ENCODE measurements at regions not wholly inside any gene's neighbourhood (a gene's known extent, or its start where the extent isn't known, plus 50 kb on each side); places are given as distances from the start of the nearest gene placed in this dataset.
A peak's percentile ranks its signal among the peaks of the same experiment; 100 is the strongest.

- Histone ChIP-seq H3K4me1 (peaks cover 0 to 99% (median 61%) of the 10 kb centered on the region in 4 donors), H3K9me3 (no peaks in the 10 kb centered on the region), H3K27ac (peak overlapping the region; percentile 6 to 89 (median 60)), H3K36me3 (no peaks in the 10 kb centered on the region), H3K27me3 (no peaks in the 10 kb centered on the region), H3K4me3 (no peak overlapping the region)
- TF ChIP-seq POLR2A (IDR thresholded peaks at IDR 0.05) (no peak), CTCF (IDR thresholded peaks at IDR 0.05) (no peak), EP300 (IDR thresholded peaks at IDR 0.05) (no peak)
- DNase-seq (ENCODE audit: low spot score in 2 of 2) = no peak
- WGBS, 2 donors = 41 to 49% methylated on average over 12 to 13 of the region's 13 CpGs
These were observed 201.4 kb upstream of the CIBAR2 start for GRCh38 chr16:85313526-85314301.

GRCh38 chr16:85314512-85314971 lies 202.3 kb upstream of the CIBAR2 start:
- peak overlapping the region in 2 of 4 donors; percentile 82 to 89 for H3K27ac ChIP-seq
- no peak overlapping the region for H3K4me3 ChIP-seq
- no peaks in the 10 kb centered on the region for H3K27me3 ChIP-seq
- H3K4me1 ChIP-seq = peaks cover 0 to 98% (median 53%) of the 10 kb centered on the region in 4 donors
- H3K9me3 ChIP-seq = no peaks in the 10 kb centered on the region
- no peak for DNase-seq (ENCODE audit: low spot score in 2 of 2)
- 67 to 69% methylated on average over 11 of the region's 11 CpGs for WGBS, 2 donors
- TF ChIP-seq POLR2A (IDR thresholded peaks at IDR 0.05) (no peak), EP300 (IDR thresholded peaks at IDR 0.05) (no peak), CTCF (IDR thresholded peaks at IDR 0.05) (no peak)
- H3K36me3 ChIP-seq = no peaks in the 10 kb centered on the region

GRCh38 chr16:85315866-85316265 lies 203.6 kb upstream of the CIBAR2 start:
- no peak for DNase-seq (ENCODE audit: low spot score in 2 of 2)
- Histone ChIP-seq H3K4me1 (peaks cover 0 to 97% (median 44%) of the 10 kb centered on the region in 4 donors), H3K27ac (no peak overlapping the region), H3K36me3 (no peaks in the 10 kb centered on the region), H3K27me3 (no peaks in the 10 kb centered on the region), H3K9me3 (no peaks in the 10 kb centered on the region), H3K4me3 (no peak overlapping the region)
- TF ChIP-seq EP300 (IDR thresholded peaks at IDR 0.05) (no peak), POLR2A (IDR thresholded peaks at IDR 0.05) (no peak), CTCF (IDR thresholded peaks at IDR 0.05) (no peak)
- 90 to 95% methylated on average over 11 to 14 of the region's 14 CpGs for WGBS, 2 donors

GRCh38 chr16:85316321-85316919 lies 204.1 kb upstream of the CIBAR2 start:
- H3K27me3 ChIP-seq = no peaks in the 10 kb centered on the region
- H3K9me3 ChIP-seq = no peaks in the 10 kb centered on the region
- no peak overlapping the region for H3K4me3 ChIP-seq
- peak overlapping the region in 1 of 4 donors; percentile 32 for H3K27ac ChIP-seq
- peaks cover 0 to 97% (median 45%) of the 10 kb centered on the region in 4 donors for H3K4me1 ChIP-seq
- no peaks in the 10 kb centered on the region for H3K36me3 ChIP-seq
- 47 to 65% methylated on average over 14 to 19 of the region's 19 CpGs for WGBS, 2 donors
- TF ChIP-seq CTCF (IDR thresholded peaks at IDR 0.05) (peak; percentile 69 to 85 (median 82)), EP300 (IDR thresholded peaks at IDR 0.05) (no peak), POLR2A (IDR thresholded peaks at IDR 0.05) (no peak)
- no peak for DNase-seq (ENCODE audit: low spot score in 2 of 2)

GRCh38 chr16:85316944-85317343 lies 204.7 kb upstream of the CIBAR2 start:
- 87 to 88% methylated on average over 5 to 9 of the region's 9 CpGs for WGBS, 2 donors
- Histone ChIP-seq H3K36me3 (no peaks in the 10 kb centered on the region), H3K27me3 (no peaks in the 10 kb centered on the region), H3K4me1 (peaks cover 0 to 97% (median 46%) of the 10 kb centered on the region in 4 donors), H3K4me3 (no peak overlapping the region), H3K27ac (peak overlapping the region in 1 of 4 donors; percentile 32), H3K9me3 (no peaks in the 10 kb centered on the region)
- no peak for DNase-seq (ENCODE audit: low spot score in 2 of 2)
- TF ChIP-seq EP300 (IDR thresholded peaks at IDR 0.05) (no peak), CTCF (IDR thresholded peaks at IDR 0.05) (no peak), POLR2A (IDR thresholded peaks at IDR 0.05) (no peak)
